HG02981 (cell line): ENCODE measurements at regions not wholly inside any gene's neighbourhood (a gene's known extent, or its start where the extent isn't known, plus 50 kb on each side); places are given as distances from the start of the nearest gene placed in this dataset.
"Not testable (repeated sequence)": the region's sequence is repeated elsewhere in the genome, so short reads cannot be mapped to it uniquely, and the experiment has no call there.

Experiments used
- ATAC-seq: cut with Tn5 transposase; IDR thresholded peaks from one replicate; pipeline ENCODE4 v1.9.1; 2021; ENCODE audit warnings: mild to moderate bottlenecking, moderate library complexity; ENCODE audit not compliant: unreplicated experiment

- no peak for ATAC-seq
Observed at GRCh38 chr7:123324283-123324682, 124.5 kb upstream of the SLC13A1 start.

GRCh38 chr7:123323689-123324088, 123.9 kb upstream of the SLC13A1 start:
- ATAC-seq = no peak

- not testable (repeated sequence) for ATAC-seq
Observed at GRCh38 chr7:123321578-123321977, 121.8 kb upstream of the SLC13A1 start.

- no peak for ATAC-seq
Observed at GRCh38 chr7:123319911-123320310, 120.1 kb upstream of the SLC13A1 start.

GRCh38 chr7:123314886-123315285, 115.1 kb upstream of the SLC13A1 start:
- no peak for ATAC-seq

- ATAC-seq = no peak
Observed at GRCh38 chr7:123308254-123308951, 108.6 kb upstream of the SLC13A1 start.

- ATAC-seq = no peak
Observed at GRCh38 chr7:123305840-123306375, 106.1 kb upstream of the SLC13A1 start.

GRCh38 chr7:123303926-123304325, 104.2 kb upstream of the SLC13A1 start:
- ATAC-seq = no peak

- ATAC-seq = no peak
Observed at GRCh38 chr7:123296965-123297364, 97.2 kb upstream of the SLC13A1 start.

GRCh38 chr7:123293710-123294109, 93.9 kb upstream of the SLC13A1 start:
- no peak for ATAC-seq

GRCh38 chr7:123292227-123292626, 92.5 kb upstream of the SLC13A1 start:
- no peak for ATAC-seq

- ATAC-seq = no peak
Observed at GRCh38 chr7:123289200-123289599, 89.4 kb upstream of the SLC13A1 start.

GRCh38 chr7:123285076-123285700, 85.4 kb upstream of the SLC13A1 start:
- ATAC-seq = no peak

- ATAC-seq = no peak
Observed at GRCh38 chr7:123283373-123283772, 83.6 kb upstream of the SLC13A1 start.

- no peak for ATAC-seq
Observed at GRCh38 chr7:123282181-123282580, 82.4 kb upstream of the SLC13A1 start.

GRCh38 chr7:123279949-123280348, 80.2 kb upstream of the SLC13A1 start:
- no peak for ATAC-seq

- ATAC-seq = no peak
Observed at GRCh38 chr7:123275036-123275753, 75.4 kb upstream of the SLC13A1 start.

- ATAC-seq = no peak
Observed at GRCh38 chr7:123273185-123273584, 73.4 kb upstream of the SLC13A1 start.

GRCh38 chr7:123271856-123272255, 72.1 kb upstream of the SLC13A1 start:
- ATAC-seq = no peak

- no peak for ATAC-seq
Observed at GRCh38 chr7:123271231-123271630, 71.5 kb upstream of the SLC13A1 start.

GRCh38 chr7:123270570-123270969, 70.8 kb upstream of the SLC13A1 start:
- ATAC-seq = no peak

- ATAC-seq = no peak
Observed at GRCh38 chr7:123265853-123266252, 66.1 kb upstream of the SLC13A1 start.
